ENCODE measurements at regions not wholly inside any gene's neighbourhood (a gene's known extent, or its start where the extent isn't known, plus 50 kb on each side); places are given as distances from the start of the nearest gene placed in this dataset.
"Not testable (repeated sequence)": the region's sequence is repeated elsewhere in the genome, so short reads cannot be mapped to it uniquely, and the experiment has no call there.

DNA sequence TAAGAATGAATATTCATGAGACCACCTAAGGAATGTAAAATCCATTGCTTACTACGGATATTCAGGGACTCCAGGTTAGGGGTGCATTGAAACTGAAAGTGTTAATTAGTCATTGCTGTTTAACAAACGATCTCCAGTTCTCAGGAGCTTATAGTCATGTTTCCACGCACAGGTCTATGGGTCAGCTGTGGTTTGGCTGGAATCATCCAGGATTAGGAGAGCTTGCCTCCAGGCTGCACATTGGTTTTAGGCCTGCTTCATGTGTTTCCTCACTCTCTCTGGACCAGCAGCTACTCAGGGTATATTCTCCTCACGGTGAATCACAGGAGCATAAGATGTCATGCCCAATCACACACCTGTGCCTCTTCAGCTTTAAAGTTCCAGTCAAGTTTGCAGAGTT lies 98.9 kb downstream of the ATXN3L start:
- no peak for DNase-seq

DNA sequence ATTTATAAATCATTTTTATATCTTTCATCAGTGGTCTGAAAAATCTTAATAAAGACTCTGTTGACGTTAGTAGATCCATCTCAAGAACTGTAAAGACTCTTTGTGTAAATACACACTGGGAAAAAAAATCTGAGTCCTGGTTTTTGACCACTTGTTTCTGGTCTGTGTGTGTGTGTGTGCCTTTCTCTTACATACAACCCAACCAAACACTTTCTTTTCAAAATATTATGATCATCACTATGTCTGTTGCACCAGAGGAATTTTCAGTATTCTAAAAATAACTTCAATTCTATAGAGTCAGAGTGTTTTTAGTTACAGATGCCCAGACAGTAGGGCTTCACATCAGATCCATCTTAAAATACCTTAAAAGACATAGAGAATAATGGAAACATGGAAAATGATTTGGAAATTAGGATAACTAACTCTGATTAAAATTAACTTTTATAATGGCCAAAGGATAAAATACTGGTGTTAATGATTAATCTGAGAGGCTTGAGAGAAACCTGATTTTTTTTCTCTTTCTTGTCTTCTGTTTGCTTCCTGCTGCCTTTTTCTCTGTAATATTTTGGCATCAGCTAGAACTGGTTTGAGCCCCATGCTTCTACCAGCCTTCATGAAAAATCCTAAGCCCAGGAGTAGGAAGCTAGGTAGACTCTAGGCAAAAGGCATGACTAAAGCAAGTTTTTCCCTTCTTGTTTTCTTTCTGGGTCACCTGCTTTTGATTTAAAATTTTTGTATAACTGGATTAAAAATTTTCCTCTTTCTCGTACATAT lies 99.7 kb downstream of the ATXN3L start:
- no peak for DNase-seq

DNA sequence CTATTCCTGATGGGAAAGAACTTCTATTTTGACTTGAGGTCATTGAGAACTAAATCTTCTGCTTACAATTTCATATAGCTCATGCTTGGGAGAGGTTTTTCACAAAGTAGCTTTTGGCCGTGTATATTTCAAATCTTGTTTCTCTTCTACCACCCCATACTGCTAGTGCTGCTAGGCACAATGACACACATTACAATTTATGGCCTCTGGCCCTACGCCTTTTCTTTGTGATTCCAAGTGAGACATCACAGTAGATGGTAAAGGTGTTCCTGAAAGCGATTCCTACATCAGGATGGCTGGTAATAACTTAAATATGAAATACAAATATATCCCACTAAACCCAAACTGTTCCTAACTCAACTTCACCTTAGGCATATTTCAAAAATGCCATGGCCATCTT lies 101.1 kb downstream of the ATXN3L start:
- no peak for DNase-seq

DNA sequence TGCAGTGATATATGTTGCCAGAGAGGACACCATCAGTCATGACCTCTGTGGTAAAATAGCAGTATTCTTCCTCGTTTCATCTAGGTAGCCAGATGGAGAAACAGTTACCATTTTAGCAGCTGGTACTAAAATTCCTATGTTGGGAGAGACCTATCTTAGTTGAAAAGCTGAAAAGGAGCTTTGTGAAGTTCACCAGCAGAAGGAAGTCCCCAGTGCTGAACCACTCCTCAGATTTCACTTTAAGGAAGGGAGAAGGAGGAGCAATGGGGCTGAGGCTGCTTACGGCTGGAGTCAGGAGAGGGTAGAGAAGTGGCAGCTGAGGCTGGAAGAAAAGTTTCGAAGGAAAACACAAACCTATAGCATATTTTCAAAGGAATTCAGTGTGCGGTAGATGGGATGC lies 103.7 kb downstream of the ATXN3L start:
- no peak for DNase-seq

DNA sequence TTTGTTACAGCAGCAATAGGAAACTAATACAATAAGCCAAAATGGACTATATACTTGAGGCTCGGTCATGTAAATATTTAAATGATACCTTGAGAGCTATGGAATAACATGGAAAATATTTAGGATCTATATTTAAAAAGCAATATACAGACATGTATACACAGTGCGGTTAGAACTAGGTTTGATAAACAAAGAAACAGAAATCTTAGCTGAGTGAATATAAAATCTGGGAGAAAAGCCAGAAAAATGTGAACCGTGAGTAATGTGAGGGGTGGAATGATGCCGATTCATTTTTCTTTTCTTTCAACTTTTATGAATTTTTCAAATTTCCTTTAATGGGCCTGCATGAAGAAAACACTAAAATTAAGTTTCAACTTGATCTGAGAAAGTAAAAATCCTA lies 104.1 kb downstream of the ATXN3L start:
- no peak for DNase-seq

DNA sequence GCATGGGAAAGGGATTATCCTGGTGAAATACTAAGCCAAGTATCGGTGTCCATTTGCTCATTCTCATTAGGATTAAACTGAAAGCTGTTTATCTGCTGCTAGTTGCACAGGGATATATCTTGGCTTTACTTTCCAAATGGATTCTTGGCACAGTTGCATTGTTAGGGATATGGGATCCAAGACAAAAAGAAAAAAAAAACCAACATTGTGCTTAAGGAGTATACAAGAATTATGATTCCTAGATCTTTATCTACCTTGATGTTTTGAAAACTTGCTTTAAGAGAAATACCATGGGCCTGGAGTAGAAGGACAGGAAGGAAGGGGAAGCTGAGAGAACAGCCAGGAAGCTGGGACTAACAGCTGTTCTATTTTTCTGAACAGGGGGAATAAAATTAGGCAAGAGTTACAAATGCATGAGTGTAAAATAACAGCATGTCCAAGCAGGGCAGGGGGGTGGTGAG lies 107.6 kb downstream of the ATXN3L start:
- no peak for DNase-seq

DNA sequence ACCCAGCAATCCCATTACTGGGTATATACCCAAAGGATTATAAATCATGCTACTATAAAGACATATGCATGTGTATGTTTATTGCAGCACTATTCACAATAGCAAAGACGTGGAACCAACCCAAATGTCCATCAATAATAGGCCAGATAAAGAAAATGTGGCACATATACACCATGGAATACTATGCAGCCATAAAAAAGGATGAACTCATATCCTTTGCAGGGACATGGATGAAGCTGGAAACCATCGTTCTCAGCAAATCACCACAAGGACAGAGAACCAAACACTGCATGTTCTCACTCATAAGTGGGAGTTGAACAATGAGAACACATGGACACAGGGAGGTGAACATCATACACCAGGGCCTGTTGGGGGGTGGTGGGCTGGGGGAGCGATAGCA lies 109.7 kb downstream of the ATXN3L start:
- DNase-seq, result not testable (repeated sequence)

DNA sequence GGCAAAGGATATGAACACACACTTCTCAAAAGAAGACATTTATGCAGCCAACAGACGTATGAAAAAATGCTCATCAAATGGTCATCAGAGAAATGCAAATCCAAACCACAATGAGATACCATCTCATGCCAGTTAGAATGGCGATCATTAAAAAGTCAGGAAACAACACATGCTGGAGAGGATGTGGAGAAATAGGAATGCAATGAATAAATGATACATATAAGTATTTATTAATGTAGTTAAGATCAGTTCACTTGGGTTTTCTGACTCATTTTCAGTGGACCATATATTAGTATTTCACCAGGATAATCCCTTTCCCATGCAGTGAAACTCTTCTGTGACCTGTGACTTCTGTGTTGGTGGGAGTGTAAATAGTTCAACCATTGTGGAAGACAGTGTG lies 110.1 kb downstream of the ATXN3L start:
- not testable (repeated sequence) for DNase-seq

DNA sequence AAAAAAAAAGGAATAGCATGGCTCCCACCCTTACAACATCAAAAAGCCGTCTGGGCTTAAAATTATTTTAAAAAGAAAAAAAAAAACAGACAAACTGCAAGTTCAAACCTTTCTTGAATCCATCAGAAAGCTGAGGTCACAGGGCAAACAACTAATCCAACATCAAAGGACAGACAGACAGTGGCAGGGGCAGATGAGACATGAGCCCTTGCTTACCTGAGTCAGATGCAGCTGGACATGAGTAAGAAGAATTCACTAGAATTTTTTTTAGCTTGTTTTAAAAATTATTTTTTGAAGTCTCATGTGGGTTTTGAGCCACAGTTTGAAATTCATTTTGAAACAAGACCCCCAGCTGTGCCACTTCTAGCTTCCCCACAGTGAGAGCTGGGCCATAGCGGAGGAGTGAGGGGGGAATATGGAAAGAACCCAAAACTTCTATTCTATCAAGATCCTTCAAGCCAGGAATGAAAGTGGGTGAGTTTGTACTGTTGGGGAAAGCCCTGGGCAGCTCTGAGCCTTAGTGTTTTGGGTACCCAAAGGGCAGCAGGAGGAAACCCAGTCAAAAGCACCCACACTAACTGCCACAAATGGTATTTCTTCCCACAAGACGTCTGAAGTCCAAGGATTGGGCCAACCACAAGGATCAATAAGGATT lies 111.4 kb downstream of the ATXN3L start:
- no peak for DNase-seq

DNA sequence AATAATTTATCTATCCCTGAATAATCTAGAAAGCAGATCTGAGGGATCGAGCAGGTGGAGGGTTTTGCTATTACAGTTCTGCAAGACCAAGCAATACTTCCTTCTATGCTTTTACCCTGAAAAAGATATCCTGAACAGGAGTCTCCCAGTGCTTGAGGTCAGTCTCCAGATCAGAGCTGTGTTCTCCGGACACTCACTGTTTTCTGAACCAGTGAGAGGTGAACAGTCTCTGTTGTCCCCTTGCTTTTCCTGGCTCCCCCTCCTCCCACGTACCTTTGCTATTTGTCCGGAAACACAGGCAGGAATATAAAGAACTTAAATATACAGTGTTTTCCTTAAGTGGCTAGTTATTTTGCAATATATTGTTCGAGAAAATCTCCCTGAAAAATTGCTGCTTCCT lies 116.6 kb downstream of the ATXN3L start:
- no peak for DNase-seq

DNA sequence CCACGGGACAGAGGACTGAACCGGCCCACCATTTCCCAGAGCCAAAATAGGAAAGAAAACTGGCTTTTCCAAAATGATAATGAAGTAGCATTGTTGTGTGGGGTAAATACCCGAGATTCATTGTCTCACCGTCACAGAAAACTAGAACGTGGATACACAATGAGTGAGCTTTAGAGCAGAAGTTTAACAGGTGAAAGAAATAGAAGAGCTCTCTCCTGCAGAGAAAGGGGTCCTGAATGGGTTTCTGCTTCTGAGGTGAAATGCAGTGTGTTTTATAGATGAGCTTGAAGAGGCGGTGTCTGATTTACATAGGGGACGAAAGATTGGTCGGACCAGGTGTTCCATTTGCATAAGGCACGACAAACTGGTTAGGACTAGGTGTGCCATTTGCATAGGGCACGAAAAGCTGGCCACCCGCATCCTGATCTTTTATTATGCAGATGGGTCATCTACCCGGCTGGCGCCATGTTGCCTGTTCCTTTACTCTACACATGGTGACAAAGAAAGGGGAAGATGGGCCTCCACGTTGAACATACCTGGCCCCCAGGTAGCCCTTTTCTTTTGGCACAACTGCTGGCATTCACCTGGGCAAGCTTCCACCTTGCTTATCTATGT lies 118.1 kb downstream of the ATXN3L start:
- DNase-seq, result no peak

DNA sequence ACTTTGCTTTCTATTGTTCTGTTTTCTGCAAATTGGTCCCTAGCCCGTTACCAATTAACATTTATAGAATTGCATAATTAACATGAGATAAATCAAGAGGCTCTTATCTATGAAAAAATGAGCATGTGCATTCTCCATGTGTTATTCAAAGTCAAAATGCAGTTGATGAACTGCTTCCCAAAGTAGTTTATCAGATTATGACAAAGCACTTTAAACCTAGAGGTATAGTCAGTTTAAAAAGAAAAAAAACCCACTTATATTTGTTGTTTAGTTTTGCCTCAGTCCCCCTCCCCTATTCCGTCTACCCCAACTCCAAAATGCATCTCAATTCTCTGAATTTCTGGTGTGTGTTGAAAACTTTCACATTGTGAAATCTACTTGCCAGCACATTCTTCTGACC lies 119.5 kb downstream of the ATXN3L start:
- DNase-seq, result no peak

DNA sequence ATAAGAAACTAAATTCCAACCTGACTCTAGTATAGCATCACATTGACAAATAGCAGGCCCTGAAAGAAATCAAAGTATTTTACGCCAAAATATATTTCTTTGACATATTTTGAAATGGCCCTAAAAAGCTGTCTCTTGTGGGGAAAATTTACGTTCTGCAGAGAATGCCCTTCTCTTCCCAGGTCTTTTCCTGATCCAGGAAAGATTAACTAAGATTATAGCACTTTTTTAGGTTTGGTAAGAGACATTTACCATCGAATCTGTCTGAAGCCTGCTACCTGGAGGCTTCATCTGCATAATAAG lies 121.1 kb downstream of the ATXN3L start:
- DNase-seq, result no peak

DNA sequence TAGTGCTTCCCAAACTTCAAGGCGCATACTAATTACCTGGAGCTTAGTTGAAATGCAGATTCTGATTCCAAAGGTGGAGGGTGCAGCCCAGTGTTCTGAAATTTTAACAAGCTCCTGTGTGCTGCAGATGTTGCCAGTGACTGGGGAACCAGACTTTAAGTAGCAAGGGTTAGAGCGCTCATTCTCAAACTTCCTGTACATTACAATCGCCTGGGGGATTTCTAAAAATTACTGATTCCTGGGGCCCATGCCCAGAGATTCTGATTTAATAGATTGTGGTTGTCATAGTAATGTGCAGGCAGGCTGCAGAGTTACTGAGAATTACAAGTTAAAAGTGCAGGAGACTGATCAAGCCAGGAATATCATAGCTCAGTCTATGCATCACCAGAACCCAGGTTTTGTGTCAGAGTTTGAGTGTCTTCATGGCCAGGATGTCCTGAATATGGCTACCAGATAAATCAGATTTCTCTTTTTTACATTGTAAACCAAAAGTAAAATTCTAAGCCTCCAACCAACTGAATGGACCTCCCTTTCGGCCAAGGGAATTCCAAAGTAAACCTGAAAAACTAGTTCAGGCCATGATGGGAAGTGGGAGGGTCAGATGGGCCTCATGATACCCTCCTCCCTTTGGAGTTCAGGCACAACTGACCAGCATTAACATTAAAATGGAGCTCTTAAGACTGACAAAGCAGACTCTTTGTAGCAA lies 121.6 kb downstream of the ATXN3L start:
- DNase-seq, result no peak

DNA sequence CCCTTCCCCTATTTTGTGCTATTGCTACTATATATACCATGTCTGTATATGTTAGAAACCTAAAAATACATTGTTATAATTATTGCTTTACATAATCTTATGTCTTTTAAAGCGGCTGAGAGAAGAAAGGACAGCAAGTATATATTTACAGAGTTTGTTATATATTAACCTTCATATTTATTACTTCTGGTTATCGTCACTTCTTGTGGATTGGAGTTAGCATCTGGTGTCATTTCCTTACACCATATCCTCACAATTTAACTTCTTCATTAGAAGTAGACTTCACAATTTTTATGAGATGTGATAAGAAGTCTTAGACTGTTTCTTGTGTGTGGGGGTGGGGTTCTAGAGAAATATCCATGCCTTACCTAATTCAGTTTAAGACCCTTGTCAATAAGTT lies 123.1 kb downstream of the ATXN3L start:
- no peak for DNase-seq

DNA sequence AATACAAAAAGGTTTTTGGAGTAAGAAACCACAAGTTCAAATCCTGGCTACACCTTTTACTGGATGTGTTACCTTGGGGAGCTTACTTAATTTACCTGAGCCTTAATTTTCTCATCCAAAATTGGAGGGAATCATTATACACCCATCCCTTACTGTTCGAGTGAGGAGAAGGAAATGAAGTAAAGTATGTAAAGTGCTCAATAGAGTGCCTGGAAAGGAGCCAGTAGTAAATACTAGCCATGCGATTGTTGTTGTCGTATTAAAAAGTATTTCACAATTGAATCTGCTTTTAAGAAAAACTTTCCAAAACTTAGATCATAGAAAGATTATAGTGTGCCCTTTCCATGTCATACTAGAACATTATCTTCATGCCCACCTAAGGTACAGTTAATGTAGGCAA lies 124.5 kb downstream of the ATXN3L start:
- DNase-seq, result no peak

DNA sequence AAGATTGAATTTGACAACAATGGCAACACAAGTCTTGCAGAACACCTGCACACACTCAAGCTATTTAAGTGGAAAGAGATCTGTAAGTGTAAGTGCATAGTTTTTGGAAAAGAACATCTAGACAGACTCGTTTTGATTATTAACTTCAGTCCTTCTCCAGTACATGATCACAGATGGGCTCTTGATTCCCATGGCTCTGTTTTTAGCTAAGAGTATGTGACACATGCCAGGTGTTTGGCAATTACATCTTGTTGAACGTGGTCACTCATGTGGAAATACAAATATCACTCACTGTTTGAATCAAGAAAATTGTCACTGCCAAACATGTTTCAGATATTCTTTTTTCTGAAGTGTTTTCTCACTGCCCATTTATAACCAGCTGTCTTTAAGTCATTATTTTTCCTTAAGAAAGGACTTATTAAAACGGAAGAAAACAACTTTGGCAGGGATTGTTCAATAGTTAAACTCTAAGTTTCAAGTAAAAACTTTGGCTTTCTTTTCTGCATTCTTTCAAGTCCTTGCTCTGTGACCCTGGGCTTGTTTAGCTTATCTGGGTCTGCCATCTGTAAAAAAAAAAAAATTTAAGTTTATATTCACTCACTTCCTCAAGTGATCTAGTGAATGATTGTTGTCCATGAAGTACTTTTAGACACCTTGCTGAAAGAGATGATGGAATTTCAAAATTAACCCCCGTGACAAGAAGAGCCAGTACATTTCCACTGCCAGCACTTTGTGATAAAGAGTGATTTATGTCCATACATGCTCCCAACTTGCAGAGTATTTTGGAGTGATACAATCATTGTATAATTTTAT lies 125.4 kb downstream of the ATXN3L start:
- DNase-seq, result no peak

DNA sequence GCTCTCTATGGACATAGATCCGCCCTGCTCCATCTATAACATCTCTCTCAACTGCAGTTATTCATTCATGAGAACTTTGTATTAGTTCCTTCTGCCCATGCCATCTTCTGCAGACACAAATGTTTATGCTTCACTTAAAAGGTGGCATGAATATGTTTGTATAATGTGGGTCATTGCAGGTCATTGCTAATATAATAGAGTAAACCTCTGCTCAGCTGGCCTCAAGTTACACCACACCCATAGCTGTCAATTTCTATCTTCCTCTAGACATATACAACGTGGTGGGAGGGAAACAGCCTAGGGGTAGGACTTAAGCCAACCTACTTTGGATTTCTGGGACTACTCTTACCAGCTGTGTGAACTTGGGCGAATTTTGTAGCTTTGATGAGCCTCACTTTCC lies 129.8 kb downstream of the ATXN3L start:
- no peak for DNase-seq

DNA sequence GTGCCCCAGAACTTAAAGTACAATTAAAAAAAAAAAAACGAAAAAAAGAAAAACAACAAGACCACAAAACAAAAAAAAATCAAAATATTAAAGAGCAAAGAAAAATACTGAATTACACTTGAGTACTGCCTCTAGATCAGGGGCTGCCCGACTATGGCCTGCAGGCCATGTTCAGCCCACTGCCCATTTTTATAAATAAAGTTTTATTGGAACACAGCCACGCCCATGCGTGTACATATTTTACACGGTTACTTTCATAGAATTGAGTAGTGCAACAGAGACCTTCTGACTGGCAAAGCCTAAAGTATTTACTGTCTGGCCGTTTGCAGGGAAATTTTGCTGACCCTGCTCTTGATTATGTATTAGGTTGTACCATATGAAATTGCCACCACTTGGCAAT lies 130.5 kb downstream of the ATXN3L start:
- no peak for DNase-seq

DNA sequence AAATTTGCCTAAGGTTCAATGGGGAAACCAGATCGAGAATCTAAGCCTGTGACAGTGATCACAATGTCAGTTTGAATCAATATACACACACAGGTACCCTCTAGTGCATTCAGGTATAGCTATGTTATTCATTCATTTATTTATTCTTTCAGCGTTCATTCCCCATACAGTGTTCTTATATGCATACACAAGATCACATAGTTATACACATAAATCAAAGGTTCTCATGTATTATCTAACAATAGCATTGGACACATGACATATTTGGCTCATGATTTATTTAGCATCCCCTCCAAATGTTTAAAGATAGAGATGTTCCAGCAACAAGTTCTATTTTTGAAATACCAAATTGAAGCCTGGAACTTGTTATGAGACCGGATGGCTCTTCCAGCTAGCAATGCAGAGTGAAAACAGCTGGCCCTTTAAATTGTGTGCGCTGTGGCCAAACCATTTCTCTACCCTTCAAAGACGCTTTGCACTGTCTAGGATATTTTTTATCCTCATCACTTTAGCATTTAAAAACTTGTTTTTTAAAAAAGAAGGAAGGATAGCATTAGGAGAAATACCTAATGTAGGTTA lies 131.0 kb downstream of the ATXN3L start:
- no peak for DNase-seq

DNA sequence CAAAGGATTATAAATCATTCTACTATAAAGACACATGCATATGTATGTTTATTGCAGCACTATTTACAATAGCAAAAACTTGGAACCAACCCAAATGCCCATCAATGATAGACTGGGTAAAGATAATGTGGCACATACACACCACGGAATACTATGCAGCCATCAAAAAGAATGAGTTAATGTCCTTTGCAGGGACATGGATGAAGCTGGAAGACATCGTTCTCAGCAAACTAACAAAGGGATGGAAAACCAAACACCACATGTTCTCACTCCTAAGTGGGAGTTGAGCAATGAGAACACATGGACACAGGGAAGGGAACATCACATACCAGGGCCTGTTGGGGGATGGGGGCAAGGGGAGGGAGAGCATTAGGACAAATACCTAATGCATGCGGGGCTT lies 133.2 kb downstream of the ATXN3L start:
- not testable (repeated sequence) for DNase-seq

DNA sequence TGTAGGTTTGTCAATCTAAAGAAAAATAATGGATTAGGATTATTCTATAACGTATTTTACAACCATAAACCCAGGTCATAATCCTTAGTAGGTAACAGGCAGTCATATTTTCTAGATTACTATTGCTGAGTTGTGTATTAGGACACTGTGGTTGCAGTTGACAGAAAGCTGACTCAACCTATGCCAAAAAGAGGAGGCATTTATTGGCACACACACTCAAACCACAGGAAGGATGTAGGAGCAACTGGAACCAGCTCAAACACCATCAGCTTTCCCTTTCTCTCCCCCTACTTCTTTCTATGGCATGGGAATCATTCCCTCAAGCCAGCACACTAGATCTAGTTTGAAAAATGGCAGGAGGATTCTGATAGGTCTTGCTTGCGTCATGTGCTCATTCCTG lies 136.4 kb upstream of the FAM9C start:
- DNase-seq, result no peak

DNA sequence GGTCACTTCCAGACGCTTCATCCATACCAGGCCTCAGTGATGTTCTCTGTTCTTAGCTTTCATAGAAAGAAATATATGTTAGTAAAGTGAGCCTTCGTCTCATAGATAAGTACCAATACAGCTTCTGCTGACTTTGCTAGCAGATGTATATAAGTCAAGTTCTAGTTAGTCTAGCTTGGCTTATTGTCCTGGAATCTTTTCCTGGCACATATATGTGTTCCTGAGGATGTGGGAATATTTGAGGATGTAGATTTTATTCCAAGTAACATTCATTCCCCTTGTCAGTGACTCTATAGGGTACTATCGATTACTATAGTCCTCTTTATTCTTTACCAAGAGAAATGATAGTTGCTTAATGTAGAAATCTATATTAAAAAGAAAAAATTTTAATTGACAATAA lies 135.2 kb upstream of the FAM9C start:
- DNase-seq, result no peak

Data from 8988T (cell line).